ENCODE measurements at regions not wholly inside any gene's neighbourhood (a gene's known extent, or its start where the extent isn't known, plus 50 kb on each side); places are given as distances from the start of the nearest gene placed in this dataset.

DNA sequence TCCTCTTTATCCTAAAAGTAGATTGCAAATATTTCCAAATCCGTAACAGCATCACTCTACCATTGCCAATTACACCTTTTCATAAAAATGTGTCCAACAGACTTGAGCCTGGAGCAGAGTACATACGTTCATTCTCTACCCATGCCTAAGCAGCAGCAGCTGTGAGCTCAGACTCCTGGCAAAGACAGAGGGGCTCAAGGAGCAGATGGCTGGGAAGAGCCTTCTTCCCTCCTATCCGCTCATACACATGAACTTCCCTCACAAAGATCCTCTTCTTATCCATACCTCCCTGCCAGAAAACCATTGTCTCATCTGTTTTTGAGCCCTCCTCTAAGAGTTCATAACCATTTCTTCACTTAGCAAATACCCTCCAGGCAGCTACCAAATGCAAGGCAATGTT is 164.3 kb upstream of the ARL4C start:
- H3K27ac ChIP-seq: no peak overlapping the region
- H3K27me3 ChIP-seq (replicated peaks; ENCODE audit: insufficient read depth): no peaks in the 10 kb centered on the region
- DNase-seq (ENCODE audit: low spot score): no peak
- H3K4me1 ChIP-seq (replicated peaks): no peaks in the 10 kb centered on the region
- intact Hi-C loops (cut with DNase I): no loop called here
- H3K36me3 ChIP-seq: no peaks in the 10 kb centered on the region
- H3K4me3 ChIP-seq: no peak overlapping the region
- TF ChIP-seq, protein P1, sequence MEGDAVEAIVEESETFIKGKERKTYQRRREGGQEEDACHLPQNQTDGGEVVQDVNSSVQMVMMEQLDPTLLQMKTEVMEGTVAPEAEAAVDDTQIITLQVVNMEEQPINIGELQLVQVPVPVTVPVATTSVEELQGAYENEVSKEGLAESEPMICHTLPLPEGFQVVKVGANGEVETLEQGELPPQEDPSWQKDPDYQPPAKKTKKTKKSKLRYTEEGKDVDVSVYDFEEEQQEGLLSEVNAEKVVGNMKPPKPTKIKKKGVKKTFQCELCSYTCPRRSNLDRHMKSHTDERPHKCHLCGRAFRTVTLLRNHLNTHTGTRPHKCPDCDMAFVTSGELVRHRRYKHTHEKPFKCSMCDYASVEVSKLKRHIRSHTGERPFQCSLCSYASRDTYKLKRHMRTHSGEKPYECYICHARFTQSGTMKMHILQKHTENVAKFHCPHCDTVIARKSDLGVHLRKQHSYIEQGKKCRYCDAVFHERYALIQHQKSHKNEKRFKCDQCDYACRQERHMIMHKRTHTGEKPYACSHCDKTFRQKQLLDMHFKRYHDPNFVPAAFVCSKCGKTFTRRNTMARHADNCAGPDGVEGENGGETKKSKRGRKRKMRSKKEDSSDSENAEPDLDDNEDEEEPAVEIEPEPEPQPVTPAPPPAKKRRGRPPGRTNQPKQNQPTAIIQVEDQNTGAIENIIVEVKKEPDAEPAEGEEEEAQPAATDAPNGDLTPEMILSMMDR (IDR thresholded peaks at IDR 0.05): no peak
- TF ChIP-seq POLR2AphosphoS5 (IDR thresholded peaks at IDR 0.05): no peak
- no peak for TF ChIP-seq POLR2A (IDR thresholded peaks at IDR 0.05)
- no peaks in the 10 kb centered on the region for H3K9me3 ChIP-seq
- 83% methylated on average over 3 of the region's 3 CpGs for WGBS

DNA sequence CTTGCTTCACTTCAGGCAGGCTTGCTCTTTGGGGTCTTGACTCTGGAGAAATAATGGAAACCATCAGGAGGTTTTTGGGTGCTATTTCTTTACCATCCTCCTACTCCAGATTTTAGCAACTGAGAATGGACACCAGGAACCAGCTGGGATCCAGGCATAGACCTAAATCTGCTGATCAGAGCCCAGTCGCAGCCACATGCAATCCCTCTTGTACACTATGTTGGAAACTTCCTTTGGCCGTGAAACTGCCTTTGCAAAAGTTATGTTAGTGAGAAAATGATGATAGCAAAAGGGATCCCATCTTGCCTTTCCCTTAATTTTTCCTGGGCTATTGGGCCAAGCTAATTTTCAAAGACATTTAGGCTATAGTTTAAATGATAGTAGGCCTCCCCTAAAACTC is 158.8 kb upstream of the ARL4C start:
- Histone ChIP-seq H3K9me3 (no peaks in the 10 kb centered on the region), H3K4me3 (no peak overlapping the region), H3K27ac (no peak overlapping the region), H3K4me1 (replicated peaks) (no peaks in the 10 kb centered on the region), H3K27me3 (replicated peaks; ENCODE audit: insufficient read depth) (no peaks in the 10 kb centered on the region), H3K36me3 (no peaks in the 10 kb centered on the region)
- DNase-seq (ENCODE audit: low spot score): no peak
- intact Hi-C loops (cut with DNase I): no loop called here
- 89% methylated on average over 2 of the region's 2 CpGs for WGBS
- TF ChIP-seq POLR2A (IDR thresholded peaks at IDR 0.05) (no peak), POLR2AphosphoS5 (IDR thresholded peaks at IDR 0.05) (no peak)
- TF ChIP-seq, protein P1 (IDR thresholded peaks at IDR 0.05): no peak

DNA sequence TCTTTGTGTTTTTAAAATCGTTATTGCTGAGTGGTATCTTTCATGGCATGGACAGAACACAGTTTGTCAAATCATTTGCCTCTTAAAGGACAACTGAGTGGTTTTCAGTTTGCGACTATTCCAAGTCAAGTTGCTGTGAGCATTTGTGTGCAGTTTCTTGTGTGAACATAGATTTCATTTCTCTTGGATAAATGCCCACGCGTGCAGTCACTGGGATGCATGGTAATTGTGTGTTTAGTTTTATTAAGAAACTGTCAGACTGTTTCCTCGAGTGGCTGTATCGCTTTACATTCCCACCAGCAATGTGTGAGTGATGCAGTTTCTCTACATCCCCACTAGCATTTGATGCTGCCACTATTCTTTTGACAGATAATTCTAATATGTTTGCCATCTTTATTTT is 154.0 kb upstream of the ARL4C start:
- TF ChIP-seq, protein P1 (IDR thresholded peaks at IDR 0.05): no peak
- no peak for TF ChIP-seq POLR2AphosphoS5 (IDR thresholded peaks at IDR 0.05)
- Histone ChIP-seq H3K4me1 (replicated peaks) (no peaks in the 10 kb centered on the region), H3K27me3 (replicated peaks; ENCODE audit: insufficient read depth) (no peaks in the 10 kb centered on the region), H3K9me3 (no peaks in the 10 kb centered on the region), H3K4me3 (no peak overlapping the region), H3K27ac (no peak overlapping the region), H3K36me3 (no peaks in the 10 kb centered on the region)
- intact Hi-C loops (cut with DNase I): no loop called here
- WGBS: 69% methylated on average over 6 of the region's 6 CpGs
- no peak for DNase-seq (ENCODE audit: low spot score)

DNA sequence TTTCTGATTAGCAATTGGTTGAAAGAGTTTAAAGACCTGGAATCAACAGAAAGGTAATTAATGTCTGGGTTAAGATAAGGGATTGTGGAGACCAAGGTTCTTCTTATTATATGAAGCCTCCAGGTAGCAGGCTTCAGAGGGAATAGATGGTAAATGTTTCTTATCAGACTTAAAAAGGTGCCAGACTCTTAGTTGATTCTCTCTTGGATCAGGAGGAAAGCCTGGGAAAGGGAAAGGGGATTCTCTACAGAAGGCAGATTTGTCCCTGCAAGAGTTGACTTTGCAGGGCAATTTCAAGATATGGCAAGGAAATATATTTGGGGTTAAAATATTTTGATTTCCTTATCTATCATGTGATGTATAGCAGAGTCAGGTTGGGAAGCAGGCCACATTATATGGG is 153.1 kb upstream of the ARL4C start:
- H3K36me3 ChIP-seq: no peaks in the 10 kb centered on the region
- H3K9me3 ChIP-seq: no peaks in the 10 kb centered on the region
- H3K4me1 ChIP-seq (replicated peaks): no peaks in the 10 kb centered on the region
- intact Hi-C loops (cut with DNase I): no loop called here
- no peaks in the 10 kb centered on the region for H3K27me3 ChIP-seq (replicated peaks; ENCODE audit: insufficient read depth)
- TF ChIP-seq, protein P1 (IDR thresholded peaks at IDR 0.05): no peak
- TF ChIP-seq POLR2AphosphoS5 (IDR thresholded peaks at IDR 0.05): no peak
- TF ChIP-seq POLR2A (IDR thresholded peaks at IDR 0.05): no peak
- DNase-seq (ENCODE audit: low spot score): no peak
- no peak overlapping the region for H3K27ac ChIP-seq
- no peak overlapping the region for H3K4me3 ChIP-seq

DNA sequence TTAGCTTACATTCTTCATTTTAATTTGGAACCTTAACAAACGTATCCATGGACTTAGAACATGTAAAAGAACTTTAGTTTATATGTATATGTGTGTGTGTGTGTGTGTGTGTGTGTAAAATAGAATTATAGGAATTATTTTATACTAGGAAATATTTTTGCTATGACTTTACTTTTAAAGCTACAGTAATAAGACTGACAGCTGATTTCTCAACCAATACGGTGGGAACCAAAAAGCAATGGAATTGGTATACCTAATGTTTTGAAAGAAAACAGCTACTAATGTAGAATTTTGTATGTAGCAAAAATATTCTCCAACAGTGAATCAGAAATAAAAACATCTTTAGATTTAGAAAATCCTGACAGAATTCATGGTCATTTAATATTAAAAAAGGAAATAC is 146.5 kb upstream of the ARL4C start:
- Histone ChIP-seq H3K4me1 (replicated peaks) (no peaks in the 10 kb centered on the region), H3K27ac (no peak overlapping the region), H3K9me3 (no peaks in the 10 kb centered on the region), H3K4me3 (no peak overlapping the region), H3K36me3 (no peaks in the 10 kb centered on the region), H3K27me3 (replicated peaks; ENCODE audit: insufficient read depth) (no peaks in the 10 kb centered on the region)
- TF ChIP-seq POLR2AphosphoS5 (IDR thresholded peaks at IDR 0.05): no peak
- TF ChIP-seq, protein P1 (IDR thresholded peaks at IDR 0.05): no peak
- TF ChIP-seq POLR2A (IDR thresholded peaks at IDR 0.05): no peak
- DNase-seq (ENCODE audit: low spot score): no peak
- intact Hi-C loops (cut with DNase I): no loop called here
- 80% methylated on average over 2 of the region's 2 CpGs for WGBS
